HG02970 (cell line): ENCODE measurements at regions not wholly inside any gene's neighbourhood (a gene's known extent, or its start where the extent isn't known, plus 50 kb on each side); places are given as distances from the start of the nearest gene placed in this dataset.

Source experiments
- ATAC-seq: cut with Tn5 transposase; IDR thresholded peaks from one replicate; pipeline ENCODE4 v1.9.1; 2021; ENCODE audit warnings: mild to moderate bottlenecking, moderate library complexity, moderate number of reproducible peaks; ENCODE audit not compliant: unreplicated experiment, low FRiP score

DNA sequence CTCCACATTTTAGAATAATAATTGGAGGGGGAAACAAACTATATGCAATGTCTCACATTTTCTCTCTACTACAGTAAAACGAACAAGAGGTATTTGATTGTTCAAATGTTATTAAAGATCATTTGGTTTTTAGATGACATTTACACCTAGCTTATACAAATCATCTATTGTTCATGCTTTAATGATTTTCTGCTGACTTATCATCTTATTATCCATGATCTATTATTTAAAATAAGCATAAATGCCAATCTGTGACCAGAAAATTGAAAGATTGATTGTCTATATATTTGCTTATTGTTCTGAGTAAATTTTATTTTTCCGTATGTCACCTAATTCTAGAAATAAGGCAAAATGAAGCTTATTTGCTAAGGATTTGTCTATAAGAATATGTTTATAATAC lies 537.2 kb downstream of the KCNJ3 start:
- ATAC-seq, result no peak

DNA sequence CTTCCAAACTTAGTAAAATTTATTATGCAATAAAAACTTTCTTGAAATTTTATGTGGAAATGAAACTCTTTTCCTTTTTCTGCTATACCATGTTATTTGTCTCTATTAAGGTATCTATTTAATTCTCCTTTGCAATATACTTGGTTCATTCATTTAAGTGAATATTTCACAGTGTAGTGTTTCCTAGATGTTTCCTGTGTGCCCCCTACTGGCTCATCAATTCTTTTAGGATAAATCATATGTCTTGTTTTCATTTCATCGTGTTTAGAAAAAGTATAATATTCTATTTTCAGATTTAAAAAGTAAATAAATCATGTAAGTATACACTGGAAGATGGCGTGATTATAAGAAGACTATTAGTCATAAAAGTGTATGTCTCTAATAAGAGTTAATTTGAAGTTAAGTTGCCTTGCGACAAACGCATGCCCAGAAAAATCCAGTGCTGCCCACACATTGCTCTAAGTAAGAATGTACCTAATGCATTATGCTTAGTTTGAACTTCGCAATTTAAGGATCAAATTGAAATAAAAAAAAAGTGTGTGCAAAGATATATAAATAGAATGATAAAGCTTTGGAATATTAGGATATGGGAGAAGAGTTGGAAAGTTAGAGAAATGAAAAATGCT lies 525.4 kb downstream of the KCNJ3 start:
- ATAC-seq, result no peak

DNA sequence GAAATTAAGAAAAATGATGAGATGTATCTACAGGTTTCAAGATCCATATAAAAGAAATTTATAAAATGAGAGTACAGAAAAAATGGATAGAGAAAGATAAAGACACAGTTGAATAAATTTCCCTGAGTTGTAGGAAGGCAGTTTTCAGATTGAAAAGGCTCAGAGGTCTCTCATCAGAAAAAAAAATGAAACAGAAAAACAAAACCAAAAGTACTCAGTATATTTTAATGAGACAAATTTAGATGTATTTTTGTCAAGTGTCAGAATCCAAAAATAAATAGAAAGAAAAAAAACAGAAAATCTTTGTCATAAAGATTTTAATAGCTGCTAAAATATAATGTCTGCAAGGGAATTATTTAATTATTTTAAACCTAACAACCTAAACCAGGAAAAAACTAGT lies 520.5 kb downstream of the KCNJ3 start:
- ATAC-seq, result no peak

DNA sequence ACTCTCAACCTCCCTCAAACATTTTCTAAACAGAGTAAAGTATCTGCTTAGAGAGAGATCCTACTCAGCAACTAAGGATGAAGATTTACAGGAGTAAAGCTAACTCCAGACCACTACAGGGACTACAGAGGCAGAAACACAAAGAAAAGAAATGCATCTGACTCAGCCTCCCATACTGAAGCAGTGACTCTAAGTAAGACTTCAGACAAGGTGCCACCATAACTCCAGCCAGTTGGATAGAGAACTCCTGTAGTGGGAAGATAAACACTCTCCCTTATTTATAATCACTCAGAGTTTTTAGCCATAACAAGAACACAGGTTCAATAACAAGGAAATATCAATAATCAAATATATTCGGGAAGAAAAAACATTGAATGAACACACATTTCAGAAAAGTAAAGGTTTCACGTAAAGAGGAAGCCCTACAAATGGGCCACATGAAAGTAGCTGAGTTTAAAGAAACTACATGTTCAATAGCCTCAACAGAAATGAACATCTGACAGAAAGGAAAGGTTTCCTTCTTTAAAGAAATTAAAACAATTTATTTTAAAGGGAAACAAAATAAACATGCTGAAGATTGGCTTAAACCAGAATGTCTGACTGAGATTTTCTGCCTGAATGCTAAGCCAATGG lies 519.9 kb downstream of the KCNJ3 start:
- ATAC-seq, result no peak

DNA sequence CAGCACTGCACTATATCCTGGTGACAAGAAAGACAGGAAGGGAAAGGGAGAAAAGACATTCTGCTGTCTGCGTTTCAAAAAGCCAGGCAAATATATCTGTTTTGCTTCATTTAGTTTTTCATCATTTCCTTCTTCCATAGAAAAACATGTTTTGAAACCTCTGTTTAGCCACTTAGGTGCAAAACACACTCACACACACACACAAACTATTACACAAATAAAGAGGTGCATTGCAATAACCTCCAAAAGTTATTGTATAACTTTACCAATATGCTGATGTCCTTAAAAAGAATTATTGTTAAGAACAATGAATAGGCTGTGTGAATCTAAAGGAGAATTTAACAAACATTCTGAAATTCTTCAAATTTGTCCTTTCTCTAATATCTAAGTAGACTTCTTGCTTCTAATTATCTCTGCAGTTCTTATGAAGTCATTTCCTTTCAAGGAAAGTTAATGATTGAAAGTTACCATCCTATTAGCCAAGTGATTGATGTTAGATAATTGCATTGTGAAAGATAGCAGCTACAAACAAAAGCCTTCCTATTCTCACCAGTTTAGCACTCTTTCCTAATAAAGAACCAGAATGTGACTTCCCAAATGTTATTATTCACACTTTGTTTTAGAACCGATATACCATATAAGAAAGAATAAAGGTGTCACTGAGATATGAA lies 516.7 kb downstream of the KCNJ3 start:
- no peak for ATAC-seq

DNA sequence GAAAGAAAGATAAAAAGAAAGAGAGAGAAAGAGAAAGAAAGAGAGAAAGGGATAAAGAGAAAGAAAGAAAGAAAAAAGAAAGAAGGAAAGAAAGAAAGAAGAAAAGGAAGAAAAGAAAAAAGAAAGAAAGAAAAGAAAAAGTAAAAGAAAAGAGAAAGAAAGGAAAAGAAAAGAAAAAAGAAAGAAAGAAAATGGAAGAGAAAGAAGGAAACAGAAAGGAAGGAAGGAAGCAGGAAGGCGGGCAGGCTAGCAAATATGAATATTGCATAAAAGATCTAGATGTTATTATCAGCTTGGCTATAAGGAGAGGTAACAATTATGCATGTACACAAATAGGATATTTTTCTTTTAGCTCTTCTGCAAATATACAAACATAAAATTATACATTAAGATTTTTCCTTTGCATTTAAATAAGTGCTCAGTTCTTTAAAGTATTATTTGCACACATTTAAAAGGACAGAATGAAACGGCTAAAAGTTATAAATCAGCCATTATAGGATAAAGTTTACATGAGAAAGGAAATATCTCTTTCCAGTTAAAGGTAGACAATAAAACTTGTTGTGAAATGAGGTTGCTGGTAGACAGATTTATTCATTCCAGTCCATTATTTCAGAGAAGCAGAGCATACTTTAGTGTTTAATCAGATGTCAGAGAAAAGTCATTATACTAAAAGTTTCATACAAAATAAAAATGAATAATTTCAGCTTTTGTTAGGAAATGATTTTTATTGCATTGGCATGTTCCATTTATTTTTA lies 511.4 kb downstream of the KCNJ3 start:
- ATAC-seq, result no peak

DNA sequence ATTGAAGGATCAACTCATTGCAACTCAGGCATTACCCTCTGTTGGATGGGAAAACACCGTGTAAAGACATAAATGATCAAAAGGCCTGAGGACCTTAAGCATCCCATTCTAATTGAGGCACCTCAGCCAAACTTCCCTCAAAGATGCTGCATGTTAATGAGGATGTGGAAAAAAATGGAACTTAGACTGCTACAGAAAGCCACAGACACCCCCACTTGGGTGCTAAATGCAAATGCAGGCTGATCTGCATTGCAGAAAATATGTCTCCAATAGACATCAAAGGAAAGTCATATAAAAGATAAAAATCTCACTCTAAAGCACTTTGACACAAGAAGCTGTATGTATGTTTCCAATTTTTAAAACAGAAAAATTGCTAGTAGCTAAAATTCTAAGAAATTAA lies 504.7 kb downstream of the KCNJ3 start:
- no peak for ATAC-seq

DNA sequence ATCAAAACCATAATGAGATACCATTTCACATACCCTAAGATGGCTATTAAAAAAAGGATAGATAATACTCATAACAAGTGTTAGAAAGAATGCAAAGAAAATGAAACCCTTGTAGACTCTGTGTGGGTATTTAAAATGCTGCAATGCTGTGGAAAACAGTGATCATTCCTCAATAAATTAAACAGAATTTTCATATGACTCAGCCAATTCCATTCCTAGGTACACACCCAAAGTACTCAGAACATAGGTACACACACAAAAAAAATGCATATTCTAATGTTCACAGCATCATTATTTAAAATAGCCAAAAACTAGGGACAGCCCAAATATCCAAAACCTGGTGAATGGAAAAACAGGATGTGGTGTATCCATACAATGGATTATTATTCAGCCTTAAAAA lies 502.3 kb downstream of the KCNJ3 start:
- ATAC-seq, result no peak

DNA sequence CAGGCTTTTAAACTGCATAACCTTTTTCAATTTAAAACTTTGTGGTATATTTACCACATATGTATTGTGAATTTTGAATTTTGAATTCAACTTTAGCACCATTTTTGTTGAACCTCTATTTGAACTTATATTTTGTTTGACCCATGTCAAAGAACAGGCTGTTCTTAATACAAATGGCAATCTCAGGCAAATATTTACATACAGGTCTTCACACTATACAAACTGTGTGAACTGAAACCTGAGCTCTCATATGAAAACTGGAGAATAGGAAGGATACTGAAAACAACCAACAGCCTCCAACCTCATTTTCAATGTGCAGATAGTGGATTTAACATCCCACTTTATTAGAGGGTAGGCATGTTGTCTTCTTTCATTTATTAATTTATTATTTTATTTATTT lies 491.8 kb downstream of the KCNJ3 start:
- ATAC-seq, result no peak

DNA sequence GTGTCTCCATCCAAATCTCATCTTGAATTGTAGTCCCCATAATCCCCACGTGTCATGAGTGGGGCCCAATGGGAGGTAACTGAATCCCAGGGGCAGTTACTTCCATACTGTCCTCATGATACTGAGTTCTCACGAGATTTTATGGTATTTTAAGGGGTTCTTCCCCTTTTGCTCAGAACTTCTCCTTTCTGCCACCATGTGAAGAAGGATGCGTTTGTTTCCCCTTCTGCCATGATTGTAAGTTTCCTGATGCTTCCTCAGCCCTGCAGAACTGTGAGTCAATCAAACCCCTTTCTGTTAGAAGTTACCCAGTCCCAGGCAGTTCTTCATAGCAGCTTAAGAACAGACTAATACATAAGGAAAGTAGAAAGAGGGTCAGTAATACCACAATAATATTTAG lies 480.4 kb downstream of the KCNJ3 start:
- no peak for ATAC-seq

DNA sequence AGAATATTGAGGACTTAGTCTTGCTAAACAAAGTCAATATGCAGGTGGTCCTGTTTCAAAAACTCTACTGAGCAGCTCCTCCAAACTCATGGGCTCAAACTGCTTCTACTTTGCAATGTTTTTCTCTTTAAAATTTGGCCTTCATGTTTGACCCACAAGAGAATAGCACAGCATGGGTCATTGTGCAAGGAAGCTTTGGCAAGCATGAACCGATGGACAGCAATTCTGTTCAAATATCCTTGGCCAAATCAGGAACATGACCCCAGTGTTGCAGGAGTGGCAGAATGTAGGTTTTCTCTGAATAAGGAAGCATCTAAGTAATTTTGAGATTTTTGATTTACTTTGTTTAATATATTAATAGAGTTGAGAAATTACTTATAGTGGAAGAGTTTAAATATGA lies 477.9 kb downstream of the KCNJ3 start:
- no peak for ATAC-seq

DNA sequence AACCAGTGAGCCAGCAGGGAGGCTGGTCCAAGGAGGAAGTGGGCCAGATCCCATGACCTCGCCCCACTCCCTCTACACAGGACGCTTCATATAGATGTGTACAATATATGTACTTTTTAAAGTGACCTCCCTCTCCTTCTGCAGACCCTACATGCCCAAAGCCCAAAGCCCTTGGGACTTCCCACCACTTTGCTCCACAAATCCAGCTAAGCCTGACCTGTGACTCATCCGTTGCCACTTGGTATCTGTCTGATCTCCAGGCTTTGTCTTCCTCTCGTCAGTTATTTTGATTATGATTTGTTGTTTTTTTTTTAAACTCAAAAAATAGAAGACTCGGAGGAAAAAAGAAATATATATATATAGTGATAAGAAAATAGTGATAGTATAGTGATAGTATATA lies 470.8 kb downstream of the KCNJ3 start:
- no peak for ATAC-seq

DNA sequence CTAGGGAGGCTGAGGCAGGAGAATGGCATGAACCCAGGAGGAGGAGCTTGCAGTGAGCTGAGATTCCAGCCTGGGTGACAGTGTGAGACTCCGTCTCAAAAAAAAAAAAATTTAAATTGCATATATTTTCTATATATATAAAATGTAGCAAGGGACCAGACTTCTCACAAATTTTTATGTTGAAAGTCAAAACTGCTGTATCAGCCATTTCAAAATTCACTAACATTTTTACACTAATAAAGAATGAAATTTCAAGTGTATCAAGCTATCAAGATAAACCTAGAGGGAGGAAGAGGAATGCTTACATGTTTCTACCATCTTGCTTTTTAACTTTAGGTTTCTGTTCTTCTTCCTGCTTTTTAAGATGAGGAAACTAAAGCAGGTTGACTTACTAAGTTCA lies 464.0 kb downstream of the KCNJ3 start:
- ATAC-seq, result no peak

DNA sequence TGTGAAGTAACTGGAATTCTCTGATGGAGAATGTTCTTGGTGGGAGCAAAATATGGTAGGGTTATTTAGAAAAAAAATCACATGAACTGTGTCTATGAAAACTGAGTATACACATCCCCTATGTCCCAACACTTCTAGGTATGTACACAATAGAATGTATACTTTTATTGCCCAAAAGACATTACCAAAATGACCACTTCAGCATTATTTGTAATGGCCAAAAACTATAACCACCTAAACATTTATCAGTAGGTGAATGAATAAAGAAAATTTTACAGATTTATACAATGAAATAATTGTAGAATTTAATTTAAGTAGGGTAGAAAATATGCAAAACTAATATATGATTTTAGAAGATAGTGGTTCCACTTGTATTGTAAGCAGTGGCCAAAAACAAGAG lies 462.8 kb downstream of the KCNJ3 start:
- ATAC-seq, result no peak

DNA sequence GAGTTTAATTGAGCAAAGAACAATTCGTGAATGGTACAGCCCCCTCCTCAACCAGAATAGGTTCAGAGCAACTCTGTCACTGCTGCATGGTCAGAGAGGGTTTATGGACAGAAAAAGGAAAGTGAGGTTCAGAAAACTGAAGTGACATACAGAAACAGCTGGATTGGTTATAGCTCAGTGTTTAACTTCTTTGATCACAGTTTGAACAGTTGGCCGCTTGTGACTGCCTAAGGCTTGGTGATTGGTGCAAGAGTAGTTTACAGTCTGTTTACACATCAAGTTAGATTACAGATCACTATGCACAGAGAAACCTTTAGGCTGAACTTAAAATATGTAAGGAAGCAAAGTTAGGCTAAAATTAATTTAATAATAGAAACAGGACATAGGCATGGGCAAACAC lies 459.2 kb downstream of the KCNJ3 start:
- ATAC-seq, result no peak

DNA sequence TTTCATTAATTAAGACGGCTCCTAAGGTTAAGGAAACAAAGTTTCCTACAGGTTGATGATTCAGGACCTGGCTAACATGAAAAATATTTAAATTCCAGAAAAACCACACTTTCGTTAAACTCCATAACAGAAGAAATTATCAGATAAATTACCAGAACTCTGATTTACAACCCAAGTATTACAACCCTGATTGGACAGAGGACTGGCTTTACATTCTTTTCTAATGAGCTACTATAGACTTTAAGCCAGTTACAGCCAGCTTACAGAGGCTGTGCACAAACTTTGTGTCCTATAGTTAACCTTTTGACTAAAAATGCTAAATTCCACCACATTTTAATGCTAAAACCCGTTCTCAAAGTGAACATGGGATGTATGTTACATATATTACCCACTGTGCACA lies 458.6 kb downstream of the KCNJ3 start:
- ATAC-seq, result no peak

DNA sequence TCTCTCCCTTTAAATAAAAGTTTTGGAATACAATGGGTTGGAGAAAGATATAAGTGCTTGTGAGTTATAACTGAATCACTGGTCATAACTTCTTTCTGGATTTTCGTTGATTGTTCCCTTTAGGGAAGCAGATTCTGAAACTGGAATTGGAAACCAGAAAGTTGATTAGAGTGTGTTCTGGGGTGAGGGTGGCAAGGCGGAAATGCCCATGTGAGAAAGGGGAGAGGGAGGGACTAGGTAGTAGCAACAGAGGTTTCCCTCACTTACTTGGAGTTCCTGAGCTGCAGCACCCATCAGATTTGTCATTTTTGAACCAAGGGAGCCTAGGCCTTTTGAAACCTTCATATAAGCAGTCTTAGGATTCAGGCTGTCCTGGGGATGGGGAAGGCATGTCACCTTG lies 453.4 kb downstream of the KCNJ3 start:
- ATAC-seq, result no peak

DNA sequence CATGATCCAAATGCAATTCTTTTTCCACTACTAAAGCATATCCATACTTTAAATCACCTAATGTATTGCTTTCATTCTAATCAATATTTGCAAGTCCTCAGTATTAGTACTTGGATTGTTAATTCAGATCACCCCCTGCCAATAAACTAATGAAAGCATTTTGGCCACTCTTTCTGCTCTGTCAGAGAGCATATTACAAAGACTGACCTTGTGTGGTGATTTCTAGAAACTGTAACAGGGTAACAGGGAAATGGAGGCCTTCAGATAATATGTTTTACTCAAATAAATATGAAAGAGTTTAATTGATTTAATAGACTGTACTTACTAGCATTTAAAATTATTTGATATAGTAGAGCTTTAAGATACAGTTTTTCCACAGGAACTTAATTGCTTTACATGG lies 453.0 kb downstream of the KCNJ3 start:
- no peak for ATAC-seq

DNA sequence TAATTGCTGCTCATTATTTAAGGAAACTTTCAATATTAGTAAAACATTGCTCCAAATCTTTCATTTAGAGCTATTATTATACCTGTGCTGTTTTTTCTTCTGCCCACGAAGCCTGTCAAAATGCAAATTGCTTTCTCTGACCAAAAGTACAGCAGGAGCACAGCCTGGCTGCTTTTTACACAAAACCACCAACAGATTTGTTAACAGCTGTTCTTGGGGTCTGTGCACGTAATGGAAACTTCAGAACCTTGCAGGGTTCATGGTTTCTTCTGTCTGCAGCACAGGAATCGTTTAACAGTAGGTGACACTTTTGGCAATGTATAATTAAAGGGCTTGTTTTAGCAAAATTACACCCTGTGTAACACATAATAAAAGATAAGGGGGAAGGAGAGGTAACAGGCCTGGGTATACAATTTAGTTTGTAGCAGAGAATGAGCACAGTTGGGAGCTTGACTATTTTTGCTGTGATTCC lies 447.3 kb downstream of the KCNJ3 start:
- peak; percentile 98 for ATAC-seq

DNA sequence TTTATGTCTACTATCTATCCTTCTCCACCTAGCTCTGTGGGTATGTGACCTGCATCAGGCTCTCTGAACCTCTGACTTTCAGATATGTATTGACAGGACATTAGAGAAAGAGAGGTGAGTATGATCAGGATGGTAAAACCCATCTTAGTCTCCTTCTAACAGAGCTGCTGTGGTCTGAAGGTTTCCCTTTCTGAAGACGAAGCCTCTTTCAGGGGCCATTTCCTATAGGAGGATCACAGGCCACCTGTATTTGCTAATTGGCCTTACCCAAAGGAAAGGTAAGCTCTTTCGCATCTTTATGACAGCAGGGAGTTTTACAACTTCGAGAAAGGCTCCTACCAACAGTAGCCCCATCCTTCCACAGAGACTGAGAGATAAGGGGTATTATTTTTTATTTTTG lies 442.9 kb downstream of the KCNJ3 start:
- ATAC-seq, result no peak

DNA sequence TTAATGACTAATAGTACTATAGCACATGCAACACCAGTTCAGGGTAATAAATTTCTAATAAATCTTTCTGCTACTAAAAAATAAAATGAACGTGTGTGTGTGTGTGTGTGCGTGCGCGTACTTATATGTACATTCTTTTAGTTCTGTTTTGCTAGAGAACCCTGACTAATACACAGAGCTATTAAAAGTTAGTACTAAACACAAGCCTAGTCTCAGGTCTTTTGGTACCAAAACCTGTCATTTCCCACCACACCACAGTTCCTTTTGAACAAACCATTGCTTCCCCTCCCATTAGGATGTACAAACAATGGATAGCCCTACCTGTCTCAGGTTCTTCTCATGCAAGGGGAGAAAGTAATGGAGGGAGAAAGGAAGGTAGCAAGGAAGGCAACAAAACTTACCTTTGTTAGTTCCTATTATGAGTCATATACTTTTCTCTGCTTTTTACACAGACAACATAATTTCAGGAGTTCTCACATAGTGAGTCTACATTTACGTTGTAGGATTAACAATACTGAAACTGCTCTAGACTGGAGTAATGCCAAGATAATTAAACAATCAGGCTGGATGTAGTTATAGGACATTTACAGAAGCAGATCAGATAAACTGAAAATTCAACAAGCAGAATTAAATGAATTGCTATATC lies 427.2 kb downstream of the KCNJ3 start:
- ATAC-seq, result no peak
